Neural progenitor cell (in vitro differentiated cells): ENCODE measurements at regions not wholly inside any gene's neighbourhood (a gene's known extent, or its start where the extent isn't known, plus 50 kb on each side); places are given as distances from the start of the nearest gene placed in this dataset.

ENCODE experiments used
- DNase-seq: peaks from one replicate; pipeline ENCODE4 v3.0.0-alpha.2; 2016; ENCODE audit warnings: low spot score
- H2AFZ ChIP-seq: fragments of 200-600 bp; sonication (generic); replicated peaks from 2 replicates; pipeline ENCODE4 v1.6.1; 2016; ENCODE audit warnings: antibody characterized with exemption
- H3F3A ChIP-seq: fragments of 200-600 bp; sonication (generic); 2 replicates; pipeline ENCODE4 v1.6.1; 2016; ENCODE audit warnings: antibody characterized with exemption, low read depth
- H3K27ac ChIP-seq: fragments of 200-600 bp; sonication (generic); 2 replicates; pipeline ENCODE4 v1.5.1; 2016; ENCODE audit warnings: mild to moderate bottlenecking
- H3K27me3 ChIP-seq: fragments of 200-600 bp; sonication (generic); 2 replicates; pipeline ENCODE4 v1.6.1; 2016; ENCODE audit warnings: mild to moderate bottlenecking, moderate library complexity
- H3K36me3 ChIP-seq: fragments of 200-600 bp; sonication (generic); 2 replicates; pipeline ENCODE4 v1.5.1; 2016
- H3K4me1 ChIP-seq: fragments of 200-600 bp; sonication (generic); 2 replicates; pipeline ENCODE4 v1.6.1; 2016; ENCODE audit warnings: mixed run types
- H3K4me2 ChIP-seq: fragments of 200-600 bp; sonication (generic); 2 replicates; pipeline ENCODE4 v1.6.1; 2016
- H3K4me3 ChIP-seq: fragments of 200-600 bp; sonication (generic); 2 replicates; pipeline ENCODE4 v1.5.1; 2016
- H3K79me2 ChIP-seq: fragments of 200-600 bp; sonication (generic); 2 replicates; pipeline ENCODE4 v1.6.1; 2016; ENCODE audit warnings: low read depth
- H3K9ac ChIP-seq: fragments of 200-600 bp; sonication (generic); 2 replicates; pipeline ENCODE4 v1.6.1; 2016
- H3K9me3 ChIP-seq: fragments of 200-600 bp; sonication (generic); 2 replicates; pipeline ENCODE4 v1.5.1; 2016; ENCODE audit warnings: low read depth
- H4K20me1 ChIP-seq: fragments of 200-600 bp; sonication (generic); 2 replicates; pipeline ENCODE4 v1.6.1; 2016; ENCODE audit warnings: low read depth
- H3K27ac Mint-ChIP-seq: 3 replicates; pipeline ENCODE4 v1.8.0; 2021; ENCODE audit warnings: mixed read lengths
- H3K27me3 Mint-ChIP-seq: 2 replicates; pipeline ENCODE4 v1.8.0; 2022; ENCODE audit warnings: low read depth, mild to moderate bottlenecking, inconsistent platforms, moderate library complexity, mixed read lengths; ENCODE audit not compliant: insufficient read depth
- H3K36me3 Mint-ChIP-seq: 3 replicates; pipeline ENCODE4 v1.8.0; 2021; ENCODE audit warnings: mixed read lengths
- H3K4me1 Mint-ChIP-seq: 3 replicates; pipeline ENCODE4 v1.8.0; 2021; ENCODE audit warnings: mixed read lengths
- H3K4me3 Mint-ChIP-seq: 3 replicates; pipeline ENCODE4 v1.8.0; 2021; ENCODE audit warnings: mild to moderate bottlenecking, moderate library complexity, mixed read lengths
- H3K9me3 Mint-ChIP-seq: 3 replicates; pipeline ENCODE4 v1.8.0; 2020; ENCODE audit warnings: mixed read lengths
- CTCF ChIP-seq: fragments of 200-600 bp; sonication (generic); IDR thresholded peaks from 2 replicates; pipeline ENCODE4 v1.5.1; 2017; ENCODE audit warnings: antibody characterized with exemption, mild to moderate bottlenecking
- EZH2 ChIP-seq: fragments of 200-600 bp; sonication (generic); IDR thresholded peaks from 2 replicates; pipeline ENCODE4 v1.6.1; 2017; ENCODE audit warnings: antibody characterized with exemption, mild to moderate bottlenecking, moderate library complexity
- EZH2phosphoT487 ChIP-seq: fragments of 200-600 bp; sonication (generic); IDR thresholded peaks from 2 replicates; pipeline ENCODE4 v1.6.1; 2017; ENCODE audit warnings: antibody characterized with exemption

- no peaks in the 10 kb centered on the region for H3K36me3 Mint-ChIP-seq
- Histone ChIP-seq H3K27ac (no peak overlapping the region), H3K79me2 (no peaks in the 10 kb centered on the region), H3K4me2 (no peak overlapping the region), H3F3A (no peaks in the 10 kb centered on the region), H3K4me1 (no peaks in the 10 kb centered on the region), H2AFZ (no peak overlapping the region), H3K4me3 (no peak overlapping the region), H3K36me3 (no peaks in the 10 kb centered on the region), H4K20me1 (no peaks in the 10 kb centered on the region), H3K9me3 (no peaks in the 10 kb centered on the region), H3K9ac (no peak overlapping the region), H3K27me3 (no peaks in the 10 kb centered on the region)
- H3K27ac Mint-ChIP-seq, result no peak overlapping the region
- H3K4me3 Mint-ChIP-seq, result no peak overlapping the region
- DNase-seq, result no peak
- TF ChIP-seq CTCF (no peak), EZH2phosphoT487 (no peak), EZH2 (no peak)
- H3K9me3 Mint-ChIP-seq, result peaks cover 4% of the 10 kb centered on the region
- H3K4me1 Mint-ChIP-seq, result peaks cover 9% of the 10 kb centered on the region
- H3K27me3 Mint-ChIP-seq, result peaks cover 3% of the 10 kb centered on the region
Measured at GRCh38 chr6:11358904-11359830, 126.7 kb upstream of the NEDD9 start.

GRCh38 chr6:11357285-11357684, 124.8 kb upstream of the NEDD9 start:
- Histone ChIP-seq H3K4me2 (no peak overlapping the region), H3K9ac (no peak overlapping the region), H3K36me3 (no peaks in the 10 kb centered on the region), H3K27ac (no peak overlapping the region), H3F3A (no peaks in the 10 kb centered on the region), H3K4me3 (no peak overlapping the region), H4K20me1 (no peaks in the 10 kb centered on the region), H3K9me3 (no peaks in the 10 kb centered on the region), H2AFZ (peak overlapping the region; percentile 1), H3K79me2 (no peaks in the 10 kb centered on the region), H3K27me3 (no peaks in the 10 kb centered on the region), H3K4me1 (no peaks in the 10 kb centered on the region)
- TF ChIP-seq EZH2 (no peak), EZH2phosphoT487 (no peak), CTCF (no peak)
- Mint-ChIP-seq H3K4me1 (peaks cover 16% of the 10 kb centered on the region), H3K27me3 (peaks cover 3% of the 10 kb centered on the region), H3K4me3 (no peak overlapping the region), H3K36me3 (no peaks in the 10 kb centered on the region), H3K9me3 (peaks cover 4% of the 10 kb centered on the region), H3K27ac (no peak overlapping the region)
- no peak for DNase-seq

DNA sequence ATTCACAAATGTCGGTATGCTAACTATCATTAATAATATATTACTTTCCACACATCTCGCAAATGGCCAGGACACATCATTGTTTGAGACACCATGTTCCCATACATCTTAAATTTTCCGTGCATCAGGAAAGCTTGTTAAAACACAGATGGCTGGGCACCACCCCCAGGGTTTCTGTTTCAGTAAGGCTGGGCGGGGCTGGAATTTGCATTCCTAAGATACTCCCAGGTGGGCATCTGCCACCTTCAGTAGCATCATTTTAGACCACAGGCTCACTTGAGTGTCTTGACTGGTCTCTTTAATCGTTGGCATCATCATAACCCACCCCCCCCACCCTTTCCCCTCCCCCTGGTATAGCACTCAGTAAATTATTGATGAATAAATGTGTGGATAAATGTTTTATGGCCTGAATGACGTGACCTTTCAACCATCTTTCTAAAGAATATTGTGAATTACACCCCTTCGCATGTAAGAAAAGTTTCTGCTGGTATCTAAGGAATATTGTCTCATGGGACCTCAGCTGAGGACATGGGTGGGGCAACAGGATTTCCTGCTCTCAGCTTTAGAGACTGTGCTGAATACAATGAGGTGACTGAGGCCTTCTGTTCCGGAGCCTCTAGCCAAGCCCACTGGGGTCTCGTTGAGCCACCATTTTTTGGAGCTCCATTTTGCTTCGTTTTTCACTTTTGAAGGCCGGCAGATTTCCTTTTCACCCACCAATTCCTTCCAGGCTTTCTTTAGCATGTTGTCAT, 124.1 kb upstream of the NEDD9 start:
- no peak overlapping the region for H3K4me2 ChIP-seq
- no peaks in the 10 kb centered on the region for H3K27me3 ChIP-seq
- TF ChIP-seq CTCF (no peak), EZH2 (no peak), EZH2phosphoT487 (no peak)
- no peaks in the 10 kb centered on the region for H3K4me1 ChIP-seq
- H4K20me1 ChIP-seq, result no peaks in the 10 kb centered on the region
- Mint-ChIP-seq H3K4me3 (no peak overlapping the region), H3K4me1 (peaks cover 16% of the 10 kb centered on the region), H3K9me3 (peaks cover 3% of the 10 kb centered on the region), H3K27me3 (peaks cover 3% of the 10 kb centered on the region), H3K27ac (no peak overlapping the region), H3K36me3 (no peaks in the 10 kb centered on the region)
- H3K27ac ChIP-seq, result no peak overlapping the region
- no peaks in the 10 kb centered on the region for H3K36me3 ChIP-seq
- peak overlapping the region; percentile 1 for H2AFZ ChIP-seq
- no peaks in the 10 kb centered on the region for H3K9me3 ChIP-seq
- DNase-seq, result no peak
- H3K79me2 ChIP-seq, result no peaks in the 10 kb centered on the region
- H3F3A ChIP-seq, result no peaks in the 10 kb centered on the region
- H3K4me3 ChIP-seq, result no peak overlapping the region
- H3K9ac ChIP-seq, result no peak overlapping the region
